Endothelial cell of umbilical vein (primary cell): ENCODE measurements at regions not wholly inside any gene's neighbourhood (a gene's known extent, or its start where the extent isn't known, plus 50 kb on each side); places are given as distances from the start of the nearest gene placed in this dataset.

ENCODE experiments used
- BruUV-seq: library from RNA; stranded (reverse); fragments of 400-500 nt; replicated peaks from 2 replicates; lab custom pipeline; 2021; lab: Mats Ljungman, UMichigan
- CTCF ChIA-PET: fragments of 300-600, 350-600 bp; sonication (Branson Sonifier 250); formaldehyde crosslinking; loops from one replicate; lab custom pipeline; 2021; ENCODE audit warnings: antibody characterized with exemption, inconsistent platforms; lab: Charles Lee
- POLR2A ChIA-PET: fragments of 300-600, 350-600 bp; sonication (Branson Sonifier 250); formaldehyde crosslinking; loops from one replicate; lab custom pipeline; 2021; ENCODE audit warnings: antibody characterized with exemption, inconsistent platforms; lab: Charles Lee
- DNase-seq: peaks from one replicate; pipeline ENCODE4 v3.0.0-alpha.2; 2011; ENCODE audit warnings: low read depth, low spot score
- FAIRE-seq: peaks from 2 replicates; lab custom pipeline; 2011; peaks lifted over from hg19 to GRCh38; lab: Jason Lieb, UNC
- H2AFZ ChIP-seq: 2 replicates; pipeline ENCODE4 v1.6.0; 2012; ENCODE audit warnings: low read depth, low read length, control low read depth, inconsistent platforms
- H3K27ac ChIP-seq: 2 replicates; pipeline ENCODE4 v1.5.1; 2011; ENCODE audit warnings: low read depth, mild to moderate bottlenecking, control low read depth, low read length, moderate library complexity; ENCODE audit not compliant: insufficient read depth
- H3K27me3 ChIP-seq, 2 experiments: 2 replicates each; pipeline versions ENCODE4 v1.6.0 to v1.6.1; 2011; ENCODE audit warnings: low read length in 2 of 2, mixed read lengths in 1 of 2; ENCODE audit not compliant: control insufficient read depth in 2 of 2, insufficient read depth in 2 of 2
- H3K36me3 ChIP-seq, 2 experiments: 2 replicates in 1 of 2; 3 replicates in 1 of 2; pipeline ENCODE4 v1.5.1; 2011; ENCODE audit warnings: low read length in 2 of 2, mild to moderate bottlenecking in 1 of 2, moderate library complexity in 1 of 2; ENCODE audit not compliant: control insufficient read depth in 2 of 2, insufficient read depth in 2 of 2; ENCODE audit errors: extremely low read depth in 1 of 2
- H3K4me1 ChIP-seq: 3 replicates; pipeline ENCODE4 v1.5.1; 2011; ENCODE audit warnings: mild to moderate bottlenecking, low read length; ENCODE audit not compliant: control insufficient read depth, insufficient read depth; ENCODE audit errors: extremely low read depth
- H3K4me2 ChIP-seq: 2 replicates; pipeline ENCODE4 v1.6.1; 2011; ENCODE audit warnings: low read length, control low read depth, mixed read lengths; ENCODE audit not compliant: insufficient read depth
- H3K4me3 ChIP-seq, 3 experiments: fragments of 200-600 bp in 1 of 3; sonication (generic), shearing (Covaris generic) in 1 of 3; replicated peaks in 1 of 3; 2 replicates each; pipeline ENCODE4 v1.5.1; 2011 to 2016; ENCODE audit warnings: control low read depth in 3 of 3, low read length in 3 of 3, mild to moderate bottlenecking in 2 of 3, inconsistent platforms in 1 of 3, low read depth in 1 of 3, moderate library complexity in 1 of 3; ENCODE audit not compliant: insufficient read depth in 1 of 3
- H3K79me2 ChIP-seq: 2 replicates; pipeline ENCODE4 v1.6.0; 2012; ENCODE audit warnings: low read length, inconsistent platforms; ENCODE audit not compliant: control insufficient read depth, insufficient read depth
- H3K9ac ChIP-seq: replicated peaks from 2 replicates; pipeline ENCODE3; 2011; ENCODE audit warnings: low read length, control low read depth; ENCODE audit not compliant: insufficient read depth; ENCODE audit errors: extremely low read depth
- H3K9me1 ChIP-seq: replicated peaks from 3 replicates; pipeline ENCODE4 v1.6.0; 2011; ENCODE audit warnings: mild to moderate bottlenecking, low read length; ENCODE audit not compliant: control insufficient read depth, insufficient read depth; ENCODE audit errors: extremely low read depth
- H3K9me3 ChIP-seq: replicated peaks from 2 replicates; pipeline ENCODE4 v1.5.1; 2012; ENCODE audit warnings: low read length, inconsistent platforms; ENCODE audit not compliant: control insufficient read depth, insufficient read depth
- H4K20me1 ChIP-seq: replicated peaks from 2 replicates; pipeline ENCODE3; 2011; ENCODE audit warnings: mild to moderate bottlenecking, low read length; ENCODE audit not compliant: control insufficient read depth, insufficient read depth; ENCODE audit errors: extremely low read depth
- EZH2 ChIP-seq: IDR thresholded peaks from 2 replicates; pipeline ENCODE4 v1.6.1; 2012; ENCODE audit warnings: borderline replicate concordance, low read depth, mild to moderate bottlenecking, moderate library complexity, low read length, inconsistent platforms; ENCODE audit not compliant: severe bottlenecking
- FOS ChIP-seq: IDR thresholded peaks from 2 replicates; pipeline ENCODE4 v1.6.1; 2011; ENCODE audit warnings: mild to moderate bottlenecking, low read length, moderate library complexity, borderline replicate concordance; ENCODE audit not compliant: insufficient read depth
- GATA2 ChIP-seq: IDR thresholded peaks from 2 replicates; pipeline ENCODE4 v1.7.0; 2011; ENCODE audit warnings: low read depth, mild to moderate bottlenecking, moderate library complexity, mixed read lengths, low read length; ENCODE audit not compliant: insufficient read length, insufficient read depth
- JUN ChIP-seq: IDR thresholded peaks from 2 replicates; pipeline ENCODE4 v1.6.1; 2011; ENCODE audit warnings: borderline replicate concordance, low read depth; ENCODE audit not compliant: insufficient read length, insufficient read depth
- MYC ChIP-seq: IDR thresholded peaks from one replicate; pipeline ENCODE4 v1.6.1; 2011; ENCODE audit warnings: mild to moderate bottlenecking, low read depth, low read length
- POLR2A ChIP-seq: IDR thresholded peaks from 2 replicates; pipeline ENCODE4 v1.6.1; 2012; ENCODE audit warnings: low read depth, mild to moderate bottlenecking, control low read depth, low read length
- POLR2AphosphoS5 ChIP-seq: IDR thresholded peaks from 2 replicates; pipeline ENCODE4 v1.6.1; 2012; ENCODE audit warnings: low read depth, mild to moderate bottlenecking, control low read depth, low read length, moderate library complexity; ENCODE audit not compliant: insufficient read depth
- dilution Hi-C: fragments of 300-500 bp; cut with MboI; formaldehyde crosslinking; loops from one replicate; pipeline ENCODE4 v1.15.0; 2019; ENCODE audit warnings: low sequenced_read_pairs; ENCODE audit not compliant: extremely low pct_ligation_motif_present
- intact Hi-C: fragments of 100-400 bp; cut with micrococcal nuclease; formaldehyde crosslinking; loops from one replicate; pipeline ENCODE4 v1.10.0; 2022
- TF ChIP-seq, protein P1 (sequence below), 2 donors: IDR thresholded peaks; 1 replicate in 1 of 2; 2 replicates in 1 of 2; pipeline ENCODE4 v1.5.1; 2011; ENCODE audit warnings: low read length in 2 of 2, mild to moderate bottlenecking in 2 of 2, moderate library complexity in 2 of 2, control low read depth in 1 of 2, inconsistent platforms in 1 of 2, low read depth in 1 of 2; ENCODE audit not compliant: insufficient read depth in 1 of 2; ENCODE audit errors: extremely low read depth in 1 of 2
- TF ChIP-seq, protein P2 (sequence below): IDR thresholded peaks from 2 replicates; pipeline ENCODE4 v1.6.1; 2011; ENCODE audit not compliant: insufficient read depth, insufficient read length

DNA sequence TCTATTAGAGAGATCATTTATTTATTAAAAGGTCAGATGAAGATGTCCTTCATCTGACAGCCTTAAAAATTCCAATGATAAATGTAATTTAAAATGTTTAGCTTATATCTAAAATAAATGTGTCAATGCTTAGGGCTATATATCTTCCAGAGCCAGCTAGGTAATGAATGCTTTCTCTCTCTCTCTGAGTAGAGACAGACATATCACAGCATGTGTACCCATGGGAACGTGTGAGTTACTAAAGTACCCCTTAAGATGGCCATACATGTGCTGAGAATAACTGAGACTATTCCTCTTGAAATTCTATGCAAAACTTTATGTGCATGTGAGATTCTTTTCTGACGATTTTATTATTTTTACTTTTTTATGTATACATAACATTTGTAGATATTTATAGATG is 420.9 kb upstream of the ST6GAL2 start:
- no peak for DNase-seq
- CTCF ChIA-PET: no interaction called here
- Histone ChIP-seq H3K36me3 (no peaks in the 10 kb centered on the region), H3K4me2 (no peak overlapping the region), H3K9me3 (peaks cover 2% of the 10 kb centered on the region), H2AFZ (no peak overlapping the region), H3K4me1 (no peaks in the 10 kb centered on the region), H3K9me1 (no peaks in the 10 kb centered on the region), H3K9ac (no peak overlapping the region), H3K27ac (no peak overlapping the region), H4K20me1 (no peaks in the 10 kb centered on the region), H3K27me3 (no peaks in the 10 kb centered on the region), H3K79me2 (no peaks in the 10 kb centered on the region), H3K4me3 (no peak overlapping the region)
- dilution Hi-C loops: no loop called here
- FAIRE-seq: no peak
- no TSS peak for BruUV-seq
- intact Hi-C loops: no loop called here
- TF ChIP-seq POLR2A (no peak), GATA2 (no peak), JUN (no peak), EZH2 (no peak)
- TF ChIP-seq, protein P1, sequence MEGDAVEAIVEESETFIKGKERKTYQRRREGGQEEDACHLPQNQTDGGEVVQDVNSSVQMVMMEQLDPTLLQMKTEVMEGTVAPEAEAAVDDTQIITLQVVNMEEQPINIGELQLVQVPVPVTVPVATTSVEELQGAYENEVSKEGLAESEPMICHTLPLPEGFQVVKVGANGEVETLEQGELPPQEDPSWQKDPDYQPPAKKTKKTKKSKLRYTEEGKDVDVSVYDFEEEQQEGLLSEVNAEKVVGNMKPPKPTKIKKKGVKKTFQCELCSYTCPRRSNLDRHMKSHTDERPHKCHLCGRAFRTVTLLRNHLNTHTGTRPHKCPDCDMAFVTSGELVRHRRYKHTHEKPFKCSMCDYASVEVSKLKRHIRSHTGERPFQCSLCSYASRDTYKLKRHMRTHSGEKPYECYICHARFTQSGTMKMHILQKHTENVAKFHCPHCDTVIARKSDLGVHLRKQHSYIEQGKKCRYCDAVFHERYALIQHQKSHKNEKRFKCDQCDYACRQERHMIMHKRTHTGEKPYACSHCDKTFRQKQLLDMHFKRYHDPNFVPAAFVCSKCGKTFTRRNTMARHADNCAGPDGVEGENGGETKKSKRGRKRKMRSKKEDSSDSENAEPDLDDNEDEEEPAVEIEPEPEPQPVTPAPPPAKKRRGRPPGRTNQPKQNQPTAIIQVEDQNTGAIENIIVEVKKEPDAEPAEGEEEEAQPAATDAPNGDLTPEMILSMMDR (IDR thresholded peaks at IDR 0.05; ENCODE audit: extremely low read depth in 1 of 2, insufficient read depth in 1 of 2, low read depth in 1 of 2, low read length in 2 of 2): no peak
- POLR2A ChIA-PET: no interaction called here

DNA sequence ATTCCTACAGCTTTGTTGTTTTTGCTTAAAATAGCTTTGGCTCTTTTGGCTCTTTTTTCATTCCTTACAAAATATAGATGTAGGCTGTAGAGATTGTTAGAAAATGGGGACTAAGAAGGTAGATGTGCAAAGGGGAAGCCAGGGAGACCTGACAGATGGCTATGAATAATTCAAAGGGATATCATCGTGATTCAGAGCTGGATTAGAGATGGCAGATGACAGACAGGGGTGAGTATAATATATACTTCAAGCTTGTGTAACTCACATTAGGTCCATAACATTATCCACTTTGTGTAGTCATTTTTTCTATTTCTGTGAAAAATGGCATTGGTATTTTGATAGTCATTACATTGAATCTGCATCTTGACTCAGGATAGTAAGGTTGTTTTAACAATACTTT is 422.9 kb upstream of the ST6GAL2 start:
- no peaks in the 10 kb centered on the region for H3K36me3 ChIP-seq
- ChIA-PET CTCF (no interaction called here), POLR2A (no interaction called here)
- H3K27ac ChIP-seq: no peak overlapping the region
- H3K9ac ChIP-seq: no peak overlapping the region
- H3K4me3 ChIP-seq: no peak overlapping the region
- intact Hi-C loops (no loop called here), dilution Hi-C loops (no loop called here)
- H3K27me3 ChIP-seq: no peaks in the 10 kb centered on the region
- DNase-seq (no peak), FAIRE-seq (no peak)
- H3K9me1 ChIP-seq: no peaks in the 10 kb centered on the region
- H3K9me3 ChIP-seq: peaks cover 2% of the 10 kb centered on the region
- no peaks in the 10 kb centered on the region for H3K4me1 ChIP-seq
- no peak overlapping the region for H3K4me2 ChIP-seq
- H4K20me1 ChIP-seq: no peaks in the 10 kb centered on the region
- no peak overlapping the region for H2AFZ ChIP-seq
- no TSS peak for BruUV-seq
- no peaks in the 10 kb centered on the region for H3K79me2 ChIP-seq
- TF ChIP-seq GATA2 (no peak), EZH2 (no peak), FOS (no peak), POLR2A (no peak), MYC (no peak), POLR2AphosphoS5 (no peak), JUN (no peak)
- TF ChIP-seq, protein P1 (IDR thresholded peaks at IDR 0.05; ENCODE audit: extremely low read depth in 1 of 2, insufficient read depth in 1 of 2, low read depth in 1 of 2, low read length in 2 of 2): no peak
- TF ChIP-seq, protein P2, sequence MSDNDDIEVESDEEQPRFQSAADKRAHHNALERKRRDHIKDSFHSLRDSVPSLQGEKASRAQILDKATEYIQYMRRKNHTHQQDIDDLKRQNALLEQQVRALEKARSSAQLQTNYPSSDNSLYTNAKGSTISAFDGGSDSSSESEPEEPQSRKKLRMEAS: no peak
